ENCODE measurements at regions not wholly inside any gene's neighbourhood (a gene's known extent, or its start where the extent isn't known, plus 50 kb on each side); places are given as distances from the start of the nearest gene placed in this dataset.

- Histone ChIP-seq H3K36me3 (ENCODE audit: low read depth, missing control alignments) (no peaks in the 10 kb centered on the region), H3K4me1 (no peaks in the 10 kb centered on the region), H3K9me3 (no peaks in the 10 kb centered on the region), H3K27ac (no peak overlapping the region), H3K4me3 (no peak overlapping the region), H3K27me3 (no peaks in the 10 kb centered on the region)
- intact Hi-C loops (cut with DNase I; ENCODE audit: low total_unique reads) = no loop called here
- TF ChIP-seq, protein P1, sequence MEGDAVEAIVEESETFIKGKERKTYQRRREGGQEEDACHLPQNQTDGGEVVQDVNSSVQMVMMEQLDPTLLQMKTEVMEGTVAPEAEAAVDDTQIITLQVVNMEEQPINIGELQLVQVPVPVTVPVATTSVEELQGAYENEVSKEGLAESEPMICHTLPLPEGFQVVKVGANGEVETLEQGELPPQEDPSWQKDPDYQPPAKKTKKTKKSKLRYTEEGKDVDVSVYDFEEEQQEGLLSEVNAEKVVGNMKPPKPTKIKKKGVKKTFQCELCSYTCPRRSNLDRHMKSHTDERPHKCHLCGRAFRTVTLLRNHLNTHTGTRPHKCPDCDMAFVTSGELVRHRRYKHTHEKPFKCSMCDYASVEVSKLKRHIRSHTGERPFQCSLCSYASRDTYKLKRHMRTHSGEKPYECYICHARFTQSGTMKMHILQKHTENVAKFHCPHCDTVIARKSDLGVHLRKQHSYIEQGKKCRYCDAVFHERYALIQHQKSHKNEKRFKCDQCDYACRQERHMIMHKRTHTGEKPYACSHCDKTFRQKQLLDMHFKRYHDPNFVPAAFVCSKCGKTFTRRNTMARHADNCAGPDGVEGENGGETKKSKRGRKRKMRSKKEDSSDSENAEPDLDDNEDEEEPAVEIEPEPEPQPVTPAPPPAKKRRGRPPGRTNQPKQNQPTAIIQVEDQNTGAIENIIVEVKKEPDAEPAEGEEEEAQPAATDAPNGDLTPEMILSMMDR (IDR thresholded peaks at IDR 0.05) = no peak
- TF ChIP-seq POLR2A (IDR thresholded peaks at IDR 0.05) = no peak
- DNase-seq = no peak
- 83 to 97% methylated on average over 4 of the region's 4 CpGs for WGBS, 2 donors
Observed at GRCh38 chr7:50941525-50941924, 158.8 kb upstream of the GRB10 start.

DNA sequence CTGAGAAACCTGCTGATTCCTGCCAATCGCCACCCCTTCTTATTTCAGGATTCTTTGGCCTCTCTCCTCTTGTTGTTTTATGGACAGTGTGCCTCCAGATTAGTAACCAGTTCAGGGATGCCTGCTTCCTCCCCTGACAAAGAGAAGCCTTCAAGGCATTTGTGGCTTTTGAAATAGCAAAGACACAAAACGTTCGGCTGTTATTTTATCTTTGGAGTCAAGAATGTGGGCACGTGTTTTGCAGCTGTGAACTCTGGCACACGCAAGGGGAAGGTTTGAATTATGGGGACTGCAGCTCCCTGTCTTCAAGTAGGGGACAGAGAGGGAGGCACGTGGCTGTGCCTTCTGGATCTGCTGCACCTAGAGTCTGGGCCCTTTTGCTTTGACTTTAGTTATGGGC lies 157.9 kb upstream of the GRB10 start:
- no peak for DNase-seq
- intact Hi-C loops (cut with DNase I; ENCODE audit: low total_unique reads) = no loop called here
- no peak for TF ChIP-seq POLR2A (IDR thresholded peaks at IDR 0.05)
- TF ChIP-seq, protein P1 (IDR thresholded peaks at IDR 0.05) = no peak
- Histone ChIP-seq H3K36me3 (ENCODE audit: low read depth, missing control alignments) (no peaks in the 10 kb centered on the region), H3K9me3 (no peaks in the 10 kb centered on the region), H3K27ac (no peak overlapping the region), H3K27me3 (no peaks in the 10 kb centered on the region), H3K4me1 (no peaks in the 10 kb centered on the region), H3K4me3 (no peak overlapping the region)
- 41 to 43% methylated on average over 4 to 6 of the region's 6 CpGs for WGBS, 2 donors

DNA sequence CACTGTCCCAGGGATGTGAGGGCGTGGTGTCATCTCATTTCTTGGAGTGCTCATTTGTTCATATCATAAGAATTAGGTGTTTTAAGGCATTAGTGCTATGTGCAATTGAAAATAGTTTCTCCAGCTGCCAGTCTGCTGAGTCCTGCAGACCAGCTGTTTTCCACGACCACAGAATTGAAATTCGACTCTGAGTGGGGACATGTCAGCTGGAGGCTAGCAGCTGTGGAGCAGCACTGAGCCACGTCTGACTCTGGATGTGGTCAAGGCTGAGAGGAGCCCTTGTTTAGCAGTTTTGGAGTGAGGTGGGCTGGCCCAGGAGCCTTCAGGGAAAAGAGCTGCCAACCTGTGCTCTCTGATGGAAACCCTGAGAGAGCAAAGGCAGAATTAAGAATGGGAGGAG lies 156.3 kb upstream of the GRB10 start:
- no peak overlapping the region for H3K27ac ChIP-seq
- intact Hi-C loops (cut with DNase I; ENCODE audit: low total_unique reads) = no loop called here
- no peak overlapping the region for H3K4me3 ChIP-seq
- 42 to 43% methylated on average over 4 of the region's 4 CpGs for WGBS, 2 donors
- no peaks in the 10 kb centered on the region for H3K4me1 ChIP-seq
- TF ChIP-seq, protein P1 (IDR thresholded peaks at IDR 0.05) = no peak
- TF ChIP-seq POLR2A (IDR thresholded peaks at IDR 0.05) = no peak
- DNase-seq = no peak
- H3K36me3 ChIP-seq (ENCODE audit: low read depth, missing control alignments) = no peaks in the 10 kb centered on the region
- no peaks in the 10 kb centered on the region for H3K9me3 ChIP-seq
- H3K27me3 ChIP-seq = no peaks in the 10 kb centered on the region

DNA sequence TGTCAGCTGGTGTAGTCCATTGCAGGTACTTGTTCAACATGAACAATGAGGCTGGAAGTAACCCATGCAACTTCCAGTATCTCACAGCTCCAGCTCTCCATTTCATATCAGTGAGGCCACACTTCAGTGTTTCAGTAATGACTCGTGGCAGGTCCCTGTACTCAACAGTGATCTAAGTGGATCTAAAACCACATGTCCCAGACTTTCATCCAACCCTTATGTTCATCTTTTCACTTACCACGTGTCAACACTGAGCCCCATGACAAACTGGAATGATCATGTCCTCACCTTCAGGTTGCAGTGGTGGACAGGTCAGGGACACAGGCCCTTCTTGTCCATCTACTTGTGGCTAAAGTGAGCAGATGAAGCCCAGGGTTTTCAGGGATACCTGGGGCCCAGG lies 155.0 kb upstream of the GRB10 start:
- Histone ChIP-seq H3K9me3 (no peaks in the 10 kb centered on the region), H3K4me1 (no peaks in the 10 kb centered on the region), H3K27ac (no peak overlapping the region), H3K36me3 (ENCODE audit: low read depth, missing control alignments) (no peaks in the 10 kb centered on the region), H3K27me3 (no peaks in the 10 kb centered on the region), H3K4me3 (no peak overlapping the region)
- intact Hi-C loops (cut with DNase I; ENCODE audit: low total_unique reads) = no loop called here
- DNase-seq = no peak
- TF ChIP-seq, protein P1 (IDR thresholded peaks at IDR 0.05) = no peak
- no peak for TF ChIP-seq POLR2A (IDR thresholded peaks at IDR 0.05)
- 64 to 82% methylated on average over 2 of the region's 2 CpGs for WGBS, 2 donors

GRCh38 chr7:50926049-50926448 lies 143.4 kb upstream of the GRB10 start:
- 61 to 64% methylated on average over 1 of the region's 1 CpG for WGBS, 2 donors
- Histone ChIP-seq H3K4me3 (no peak overlapping the region), H3K36me3 (ENCODE audit: low read depth, missing control alignments) (no peaks in the 10 kb centered on the region), H3K4me1 (no peaks in the 10 kb centered on the region), H3K27me3 (no peaks in the 10 kb centered on the region), H3K9me3 (no peaks in the 10 kb centered on the region), H3K27ac (no peak overlapping the region)
- intact Hi-C loops (cut with DNase I; ENCODE audit: low total_unique reads) = no loop called here
- no peak for DNase-seq
- no peak for TF ChIP-seq POLR2A (IDR thresholded peaks at IDR 0.05)
- TF ChIP-seq, protein P1 (IDR thresholded peaks at IDR 0.05) = no peak
